Naive thymus-derived CD4-positive, alpha-beta T cell (primary cell): ENCODE measurements at regions not wholly inside any gene's neighbourhood (a gene's known extent, or its start where the extent isn't known, plus 50 kb on each side); places are given as distances from the start of the nearest gene placed in this dataset.

ENCODE experiments used
- ATAC-seq: fragments of 150-1000 bp; cut with Tn5 transposase; 2 replicates; pipeline ENCODE4 v1.10.0; 2021; ENCODE audit warnings: mild to moderate bottlenecking, moderate library complexity
- CTCF ChIA-PET: fragments of 350-600 bp; sonication (Branson Sonifier 250); formaldehyde crosslinking; loops from one replicate; lab custom pipeline; 2021; ENCODE audit warnings: antibody characterized with exemption; lab: Charles Lee
- POLR2A ChIA-PET: fragments of 350-600 bp; sonication (Branson Sonifier 250); formaldehyde crosslinking; loops from one replicate; lab custom pipeline; 2021; ENCODE audit warnings: antibody characterized with exemption, inconsistent platforms; lab: Charles Lee
- DNase-seq, 9 donors: peaks; one replicate each; pipeline versions ENCODE4 v3.0.0 to v3.0.0-alpha.2; 2020 to 2022; ENCODE audit warnings: mixed read lengths in 1 of 9
- H3K27ac ChIP-seq: one replicate; pipeline ENCODE4 v1.7.0; 2013; ENCODE audit warnings: mild to moderate bottlenecking, low read depth, low read length, moderate library complexity
- H3K27me3 ChIP-seq, 2 donors: one replicate each; pipeline ENCODE4 v1.7.0; 2013; ENCODE audit warnings: low read length in 2 of 2, mild to moderate bottlenecking in 2 of 2, moderate library complexity in 2 of 2; ENCODE audit not compliant: control insufficient read depth in 2 of 2, insufficient read depth in 2 of 2
- H3K36me3 ChIP-seq, 3 experiments: 1 replicate in 2 of 3; 2 replicates in 1 of 3; pipeline ENCODE4 v1.7.0; 2013; ENCODE audit warnings: low read length in 3 of 3, mild to moderate bottlenecking in 3 of 3, moderate library complexity in 1 of 3; ENCODE audit not compliant: insufficient read depth in 3 of 3, control insufficient read depth in 2 of 3
- H3K4me1 ChIP-seq, 2 donors: one replicate each; pipeline ENCODE4 v1.7.0; 2013; ENCODE audit warnings: low read length in 2 of 2, mild to moderate bottlenecking in 2 of 2, moderate library complexity in 1 of 2; ENCODE audit not compliant: control insufficient read depth in 2 of 2, insufficient read depth in 2 of 2
- H3K4me3 ChIP-seq: 2 replicates; pipeline ENCODE4 v1.7.0; 2013; ENCODE audit warnings: mild to moderate bottlenecking, low read length
- H3K9me3 ChIP-seq, 3 experiments: 1 replicate in 2 of 3; 2 replicates in 1 of 3; pipeline ENCODE4 v1.7.0; 2013; ENCODE audit warnings: low read length in 3 of 3; ENCODE audit not compliant: control insufficient read depth in 2 of 3
- H3K27ac Mint-ChIP-seq, 9 donors: one replicate each; pipeline ENCODE4 v1.8.0; 2020 to 2022; ENCODE audit warnings: mixed read lengths in 9 of 9, mild to moderate bottlenecking in 8 of 9, moderate library complexity in 5 of 9, inconsistent platforms in 2 of 9
- H3K27me3 Mint-ChIP-seq, 5 donors: one replicate each; pipeline ENCODE4 v1.8.0; 2021 to 2022; ENCODE audit warnings: mixed read lengths in 5 of 5, mild to moderate bottlenecking in 1 of 5
- H3K36me3 Mint-ChIP-seq, 5 donors: one replicate each; pipeline ENCODE4 v1.8.0; 2020 to 2022; ENCODE audit warnings: mixed read lengths in 5 of 5, mild to moderate bottlenecking in 3 of 5, inconsistent platforms in 1 of 5
- H3K4me1 Mint-ChIP-seq, 7 donors: one replicate each; pipeline ENCODE4 v1.8.0; 2020 to 2022; ENCODE audit warnings: mixed read lengths in 7 of 7, mild to moderate bottlenecking in 3 of 7, inconsistent platforms in 1 of 7
- H3K4me3 Mint-ChIP-seq, 10 donors: one replicate each; pipeline ENCODE4 v1.8.0; 2020 to 2022; ENCODE audit warnings: mild to moderate bottlenecking in 10 of 10, mixed read lengths in 10 of 10, moderate library complexity in 6 of 10, inconsistent platforms in 2 of 10
- H3K9me3 Mint-ChIP-seq, 11 donors: one replicate each; pipeline ENCODE4 v1.8.0; 2020 to 2022; ENCODE audit warnings: mixed read lengths in 11 of 11, mild to moderate bottlenecking in 4 of 11, inconsistent platforms in 1 of 11, moderate library complexity in 1 of 11
- intact Hi-C, 2 donors: fragments of 100-400 bp; cut with micrococcal nuclease; formaldehyde crosslinking; loops; one replicate each; pipeline ENCODE4 v1.15.1; 2023

DNA sequence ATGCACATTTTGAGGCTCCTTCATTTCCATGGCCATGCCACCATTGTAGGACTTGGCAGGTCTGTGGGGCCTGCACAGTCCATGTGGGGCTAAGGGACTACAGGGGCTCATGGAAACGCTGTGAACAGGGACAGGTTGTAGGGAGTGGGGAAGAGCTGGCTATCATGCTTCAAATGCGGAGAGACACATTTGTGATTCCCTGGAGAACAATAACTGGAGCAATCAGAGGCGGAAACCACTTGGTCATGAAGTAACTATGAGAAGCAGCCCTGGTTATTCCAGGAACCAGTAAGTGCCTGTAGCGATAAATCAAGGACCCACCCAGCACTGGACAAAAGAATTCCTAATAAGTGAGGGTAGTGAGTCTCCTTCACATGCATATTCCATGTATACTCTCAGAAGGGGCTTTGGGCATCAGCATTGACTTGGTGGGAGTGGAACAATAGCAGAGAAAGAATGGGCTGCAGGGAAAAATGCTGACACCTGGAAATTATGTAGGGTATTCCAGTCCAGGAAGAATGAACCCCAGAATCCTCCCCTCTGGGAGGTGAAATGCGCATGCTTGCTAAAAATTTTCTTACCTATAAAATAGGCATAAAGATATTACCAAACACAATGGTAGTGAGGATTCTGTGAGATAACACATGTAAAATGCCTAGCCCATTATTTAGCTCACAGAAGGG, 251.4 kb upstream of the ROPN1 start:
- CTCF ChIA-PET, result no interaction called here
- no peaks in the 10 kb centered on the region for H3K27me3 ChIP-seq
- intact Hi-C loops, result no loop called here
- Mint-ChIP-seq H3K27ac (no peak overlapping the region), H3K36me3 (no peaks in the 10 kb centered on the region), H3K27me3 (peaks cover 6 to 17% (median 7%) of the 10 kb centered on the region in 5 donors), H3K4me1 (no peaks in the 10 kb centered on the region), H3K9me3 (no peaks in the 10 kb centered on the region), H3K4me3 (no peak overlapping the region)
- H3K4me1 ChIP-seq, result no peaks in the 10 kb centered on the region
- DNase-seq, result no peak
- no peak for ATAC-seq
- no peak overlapping the region for H3K27ac ChIP-seq
- POLR2A ChIA-PET, result no interaction called here
- no peaks in the 10 kb centered on the region for H3K9me3 ChIP-seq
- H3K4me3 ChIP-seq, result no peak overlapping the region
- no peaks in the 10 kb centered on the region for H3K36me3 ChIP-seq

DNA sequence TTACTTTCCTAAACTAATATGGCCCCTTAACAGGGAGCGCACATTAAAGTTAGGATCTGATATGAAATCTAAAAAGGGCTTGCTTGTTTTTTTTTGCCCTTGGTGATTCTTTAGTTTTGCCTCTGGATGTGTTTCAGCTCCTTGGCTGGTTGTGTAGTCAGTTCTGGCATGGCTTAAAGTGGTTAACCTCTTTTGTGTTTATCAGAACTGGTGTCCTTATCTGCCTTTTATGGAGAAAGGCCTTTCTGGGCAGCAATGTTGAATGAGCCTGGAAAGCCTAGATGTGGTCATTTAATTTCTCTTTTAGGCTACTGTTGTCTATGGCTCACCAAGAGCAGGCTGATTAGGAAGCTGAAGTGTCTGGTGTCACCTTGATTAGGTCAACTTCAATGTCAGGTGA, 254.5 kb upstream of the ROPN1 start:
- Histone ChIP-seq H3K36me3 (no peaks in the 10 kb centered on the region), H3K4me1 (no peaks in the 10 kb centered on the region), H3K4me3 (no peak overlapping the region), H3K27me3 (peaks cover 0 to 3% of the 10 kb centered on the region in 2 donors), H3K27ac (no peak overlapping the region), H3K9me3 (no peaks in the 10 kb centered on the region)
- peaks cover 8 to 32% (median 24%) of the 10 kb centered on the region in 5 donors for H3K27me3 Mint-ChIP-seq
- ChIA-PET POLR2A (no interaction called here), CTCF (no interaction called here)
- ATAC-seq (no peak), DNase-seq (no peak)
- H3K9me3 Mint-ChIP-seq, result peaks cover 0 to 5% (median 0%) of the 10 kb centered on the region in 11 donors
- H3K4me1 Mint-ChIP-seq, result no peaks in the 10 kb centered on the region
- no peak overlapping the region for H3K27ac Mint-ChIP-seq
- H3K4me3 Mint-ChIP-seq, result no peak overlapping the region
- no peaks in the 10 kb centered on the region for H3K36me3 Mint-ChIP-seq
- intact Hi-C loops, result no loop called here

- no peaks in the 10 kb centered on the region for H3K9me3 ChIP-seq
- Mint-ChIP-seq H3K27me3 (peaks cover 8 to 33% (median 29%) of the 10 kb centered on the region in 5 donors), H3K4me1 (no peaks in the 10 kb centered on the region), H3K36me3 (no peaks in the 10 kb centered on the region), H3K27ac (no peak overlapping the region), H3K9me3 (peaks cover 0 to 5% (median 0%) of the 10 kb centered on the region in 11 donors), H3K4me3 (no peak overlapping the region)
- CTCF ChIA-PET, result no interaction called here
- ATAC-seq, result no peak
- H3K27ac ChIP-seq, result no peak overlapping the region
- peaks cover 0 to 3% of the 10 kb centered on the region in 2 donors for H3K27me3 ChIP-seq
- no peaks in the 10 kb centered on the region for H3K36me3 ChIP-seq
- no peaks in the 10 kb centered on the region for H3K4me1 ChIP-seq
- intact Hi-C loops, result no loop called here
- no peak overlapping the region for H3K4me3 ChIP-seq
- DNase-seq, result no peak
- POLR2A ChIA-PET, result interaction anchor here (0.7 kb wide), 1 partner anchor 202 kb away, joined by 3 read pairs; no protein-coding TSS in a partner anchor
These were observed 255.0 kb upstream of the ROPN1 start for GRCh38 chr3:124246949-124247348.

GRCh38 chr3:124248471-124249028, 256.6 kb upstream of the ROPN1 start:
- H3K27ac ChIP-seq, result no peak overlapping the region
- intact Hi-C loops, result no loop called here
- H3K27me3 ChIP-seq, result peaks cover 0 to 3% of the 10 kb centered on the region in 2 donors
- H3K36me3 ChIP-seq, result no peaks in the 10 kb centered on the region
- no peaks in the 10 kb centered on the region for H3K9me3 ChIP-seq
- ChIA-PET POLR2A (no interaction called here), CTCF (no interaction called here)
- H3K4me1 Mint-ChIP-seq, result no peaks in the 10 kb centered on the region
- DNase-seq (no peak), ATAC-seq (no peak)
- no peak overlapping the region for H3K4me3 ChIP-seq
- H3K27ac Mint-ChIP-seq, result no peak overlapping the region
- H3K36me3 Mint-ChIP-seq, result no peaks in the 10 kb centered on the region
- no peaks in the 10 kb centered on the region for H3K4me1 ChIP-seq
- peaks cover 0 to 5% (median 0%) of the 10 kb centered on the region in 11 donors for H3K9me3 Mint-ChIP-seq
- H3K27me3 Mint-ChIP-seq, result peaks cover 10 to 41% (median 21%) of the 10 kb centered on the region in 5 donors
- no peak overlapping the region for H3K4me3 Mint-ChIP-seq

DNA sequence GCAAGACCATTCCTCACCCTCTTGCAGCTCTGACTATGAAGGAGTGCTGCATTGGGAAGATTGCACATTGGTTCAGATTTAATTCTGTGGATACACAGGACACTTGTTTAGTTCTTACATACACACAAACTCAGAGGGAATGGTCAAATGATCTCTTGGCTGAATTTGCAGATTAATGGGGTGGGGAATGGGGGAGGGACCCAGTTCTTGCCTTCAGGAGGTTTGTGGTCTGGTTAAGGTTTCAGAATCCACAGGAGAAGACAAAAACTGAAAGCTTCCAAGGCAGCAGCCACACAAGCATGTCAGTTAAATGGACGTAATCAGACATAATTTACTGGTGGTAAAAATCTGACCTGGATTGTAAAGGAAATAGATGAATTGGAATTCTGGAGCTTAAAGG, 257.1 kb upstream of the ROPN1 start:
- no peak overlapping the region for H3K4me3 Mint-ChIP-seq
- peaks cover 0 to 3% of the 10 kb centered on the region in 2 donors for H3K27me3 ChIP-seq
- CTCF ChIA-PET, result no interaction called here
- DNase-seq (no peak), ATAC-seq (no peak)
- intact Hi-C loops, result no loop called here
- H3K4me3 ChIP-seq, result no peak overlapping the region
- no peaks in the 10 kb centered on the region for H3K4me1 Mint-ChIP-seq
- no peak overlapping the region for H3K27ac ChIP-seq
- peaks cover 12 to 43% (median 22%) of the 10 kb centered on the region in 5 donors for H3K27me3 Mint-ChIP-seq
- H3K4me1 ChIP-seq, result no peaks in the 10 kb centered on the region
- H3K27ac Mint-ChIP-seq, result no peak overlapping the region
- POLR2A ChIA-PET, result no interaction called here
- no peaks in the 10 kb centered on the region for H3K9me3 ChIP-seq
- peaks cover 0 to 5% (median 0%) of the 10 kb centered on the region in 11 donors for H3K9me3 Mint-ChIP-seq
- H3K36me3 Mint-ChIP-seq, result no peaks in the 10 kb centered on the region
- H3K36me3 ChIP-seq, result no peaks in the 10 kb centered on the region

DNA sequence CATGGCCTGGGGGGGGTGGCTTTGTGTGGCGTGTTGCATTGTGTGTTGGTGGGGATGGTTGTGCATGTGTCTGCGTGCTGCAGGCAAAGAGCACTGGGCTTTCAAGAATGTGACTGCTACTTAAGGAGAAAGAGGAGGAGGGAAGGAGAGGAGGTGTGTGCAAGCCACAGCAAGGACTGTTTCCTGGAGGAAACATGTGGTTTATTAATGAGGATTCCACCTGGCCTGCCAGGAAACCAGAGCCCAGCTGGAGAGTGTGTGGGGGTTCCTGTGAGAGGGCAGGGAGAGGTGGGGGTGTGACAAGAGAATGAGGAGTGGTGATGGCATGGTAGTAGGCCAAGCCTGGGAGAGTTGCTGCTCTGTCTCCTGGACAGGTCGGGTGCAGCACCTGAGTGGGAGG, 258.1 kb upstream of the ROPN1 start:
- Mint-ChIP-seq H3K27me3 (peaks cover 12 to 42% (median 23%) of the 10 kb centered on the region in 5 donors), H3K9me3 (peaks cover 0 to 5% (median 0%) of the 10 kb centered on the region in 11 donors), H3K27ac (no peak overlapping the region), H3K4me1 (no peaks in the 10 kb centered on the region), H3K36me3 (no peaks in the 10 kb centered on the region), H3K4me3 (no peak overlapping the region)
- Histone ChIP-seq H3K4me1 (no peaks in the 10 kb centered on the region), H3K9me3 (no peaks in the 10 kb centered on the region), H3K4me3 (no peak overlapping the region), H3K27ac (no peak overlapping the region), H3K27me3 (peaks cover 0 to 3% of the 10 kb centered on the region in 2 donors), H3K36me3 (no peaks in the 10 kb centered on the region)
- ATAC-seq (no peak), DNase-seq (no peak)
- intact Hi-C loops, result no loop called here
- ChIA-PET POLR2A (no interaction called here), CTCF (no interaction called here)

DNA sequence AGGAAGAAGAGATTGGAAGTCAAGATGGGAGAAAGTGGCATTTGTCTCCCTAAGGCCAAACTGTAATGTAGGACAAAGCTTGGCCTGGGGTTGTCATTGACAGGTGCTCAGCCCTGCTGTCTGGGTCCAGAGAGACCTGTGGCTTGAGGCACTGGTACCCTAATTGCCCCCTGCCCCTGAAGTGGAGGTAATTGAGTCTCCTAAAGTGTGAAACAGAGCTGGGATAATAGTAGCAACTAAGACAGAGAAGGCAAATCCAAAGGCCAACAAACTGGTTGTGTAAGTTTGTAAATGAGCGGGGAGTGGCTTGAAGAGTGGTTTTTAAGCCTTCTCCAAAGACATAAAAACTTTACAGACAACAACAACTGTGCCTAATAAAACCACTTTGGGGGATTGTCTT, 264.2 kb upstream of the ROPN1 start:
- Histone ChIP-seq H3K9me3 (no peaks in the 10 kb centered on the region), H3K27me3 (no peaks in the 10 kb centered on the region), H3K4me1 (no peaks in the 10 kb centered on the region), H3K36me3 (no peaks in the 10 kb centered on the region), H3K4me3 (no peak overlapping the region), H3K27ac (no peak overlapping the region)
- DNase-seq (no peak), ATAC-seq (no peak)
- CTCF ChIA-PET, result no interaction called here
- peaks cover 0 to 3% (median 0%) of the 10 kb centered on the region in 11 donors for H3K9me3 Mint-ChIP-seq
- H3K27ac Mint-ChIP-seq, result no peak overlapping the region
- intact Hi-C loops, result no loop called here
- no peaks in the 10 kb centered on the region for H3K36me3 Mint-ChIP-seq
- H3K4me1 Mint-ChIP-seq, result no peaks in the 10 kb centered on the region
- POLR2A ChIA-PET, result no interaction called here
- H3K27me3 Mint-ChIP-seq, result peaks cover 4 to 37% (median 15%) of the 10 kb centered on the region in 5 donors
- H3K4me3 Mint-ChIP-seq, result no peak overlapping the region
